DOHH2 (cell line): ENCODE measurements at regions not wholly inside any gene's neighbourhood (a gene's known extent, or its start where the extent isn't known, plus 50 kb on each side); places are given as distances from the start of the nearest gene placed in this dataset.

Experiments
- H3F3A ChIP-seq: fragments of 200-600 bp; sonication (generic), shearing (Covaris generic); 2 replicates; pipeline ENCODE4 v1.6.0; 2016; ENCODE audit warnings: antibody characterized with exemption, mild to moderate bottlenecking; ENCODE audit not compliant: control insufficient read depth, insufficient read depth
- H3K27ac ChIP-seq: fragments of 200-600 bp; sonication (generic); 2 replicates; pipeline ENCODE4 v1.5.1; 2014; ENCODE audit warnings: low read depth, mild to moderate bottlenecking, low read length, moderate library complexity
- H3K27me3 ChIP-seq: fragments of 200-600 bp; sonication (generic); 2 replicates; pipeline ENCODE4 v1.6.1; 2014; ENCODE audit warnings: mild to moderate bottlenecking, low read length, mixed read lengths; ENCODE audit not compliant: control insufficient read depth
- H3K36me3 ChIP-seq: fragments of 200-600 bp; sonication (generic); 2 replicates; pipeline ENCODE4 v1.6.1; 2014; ENCODE audit warnings: mild to moderate bottlenecking, low read length, moderate library complexity, mixed read lengths; ENCODE audit not compliant: control insufficient read depth
- H3K4me1 ChIP-seq: fragments of 200-600 bp; sonication (generic); 2 replicates; pipeline ENCODE4 v1.6.1; 2014; ENCODE audit warnings: mild to moderate bottlenecking, low read length, mixed read lengths; ENCODE audit not compliant: control insufficient read depth
- H3K4me2 ChIP-seq: fragments of 200-600 bp; sonication (generic); 2 replicates; pipeline ENCODE4 v1.6.0; 2014; ENCODE audit warnings: mild to moderate bottlenecking, low read length, moderate library complexity
- H3K4me3 ChIP-seq: fragments of 200-600 bp; sonication (generic); 2 replicates; pipeline ENCODE4 v1.5.1; 2014; ENCODE audit warnings: mild to moderate bottlenecking, low read length, mixed read lengths
- H3K79me2 ChIP-seq: fragments of 200-600 bp; sonication (generic); 2 replicates; pipeline ENCODE4 v1.6.1; 2014; ENCODE audit warnings: mild to moderate bottlenecking, low read length, mixed read lengths; ENCODE audit not compliant: control insufficient read depth
- H3K9me2 ChIP-seq: fragments of 200-600 bp; sonication (generic); replicated peaks from 2 replicates; pipeline ENCODE4 v1.6.1; 2014; ENCODE audit warnings: mild to moderate bottlenecking, low read length, mixed read lengths; ENCODE audit not compliant: control insufficient read depth
- H3K9me3 ChIP-seq: fragments of 200-600 bp; sonication (generic); 2 replicates; pipeline ENCODE4 v1.6.1; 2014; ENCODE audit warnings: antibody characterized with exemption, low read length, mixed read lengths; ENCODE audit not compliant: control insufficient read depth, insufficient read depth
- H4K20me1 ChIP-seq: fragments of 200-600 bp; sonication (generic); 2 replicates; pipeline ENCODE4 v1.6.0; 2014; ENCODE audit warnings: low read depth, mild to moderate bottlenecking, antibody characterized with exemption, low read length, moderate library complexity; ENCODE audit not compliant: control insufficient read depth, insufficient read depth
- EZH2phosphoT487 ChIP-seq: fragments of 200-600 bp; sonication (generic); IDR thresholded peaks from 2 replicates; pipeline ENCODE4 v1.6.1; 2017; ENCODE audit warnings: borderline replicate concordance, mild to moderate bottlenecking, antibody characterized with exemption, low read length, moderate library complexity, mixed read lengths
- TF ChIP-seq, protein P1 (sequence below): fragments of 200-600 bp; sonication (generic); IDR thresholded peaks from one replicate; pipeline ENCODE4 v1.5.1; 2014; ENCODE audit warnings: antibody characterized with exemption, mild to moderate bottlenecking, low read depth, low read length; ENCODE audit not compliant: poor library complexity, severe bottlenecking

DNA sequence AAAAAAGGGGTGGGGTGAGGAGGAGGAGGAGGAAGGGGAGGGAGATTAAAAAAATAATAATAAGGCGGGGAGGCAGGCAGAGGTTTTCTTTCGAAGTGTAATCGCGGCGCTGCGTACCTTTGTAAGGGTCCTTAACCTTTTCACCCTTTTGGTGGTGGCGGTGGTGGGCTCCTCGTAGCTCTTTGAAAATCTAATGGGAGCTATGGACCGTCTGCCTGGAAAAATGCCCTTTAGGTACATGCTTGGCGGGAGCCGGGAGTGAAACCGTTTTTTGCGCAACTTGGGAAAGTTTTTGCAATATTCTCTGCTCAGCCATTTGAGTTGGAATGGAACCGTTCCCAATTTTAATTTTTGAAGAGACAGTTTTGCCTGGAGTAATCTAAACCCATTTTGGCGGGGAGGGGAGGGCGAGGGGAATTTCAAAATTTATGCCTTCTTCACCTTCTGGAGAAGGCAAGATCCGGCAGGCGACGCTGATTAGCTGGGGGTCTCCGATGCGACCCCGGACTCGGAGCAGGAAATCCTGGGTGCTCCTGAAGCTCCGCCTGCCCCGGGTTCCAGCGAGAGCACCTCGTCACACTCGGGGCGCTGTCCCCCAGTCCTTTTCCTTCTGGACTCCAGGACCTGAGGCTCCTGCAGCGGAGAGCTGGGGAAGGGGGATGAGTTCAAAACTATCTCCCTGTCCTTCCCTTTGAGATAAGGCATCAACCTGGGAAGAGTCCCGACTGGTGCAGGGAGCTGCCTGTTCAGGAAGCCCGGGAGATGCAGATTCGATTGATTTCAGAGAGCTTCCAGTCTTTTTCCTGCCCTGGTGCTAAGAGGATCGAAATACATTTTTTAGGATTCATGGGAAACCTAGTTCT is 74.6 kb upstream of the TBX5 start:
- Histone ChIP-seq H3F3A (no peaks in the 10 kb centered on the region), H3K79me2 (no peaks in the 10 kb centered on the region), H3K27me3 (peaks cover 2% of the 10 kb centered on the region; the same call in 1 of the 2 replicates), H3K4me2 (no peak overlapping the region), H3K27ac (no peak overlapping the region), H4K20me1 (no peaks in the 10 kb centered on the region), H3K4me3 (no peak overlapping the region), H3K4me1 (no peaks in the 10 kb centered on the region), H3K36me3 (no peaks in the 10 kb centered on the region), H3K9me2 (no peaks in the 10 kb centered on the region), H3K9me3 (no peaks in the 10 kb centered on the region)
- TF ChIP-seq, protein P1, sequence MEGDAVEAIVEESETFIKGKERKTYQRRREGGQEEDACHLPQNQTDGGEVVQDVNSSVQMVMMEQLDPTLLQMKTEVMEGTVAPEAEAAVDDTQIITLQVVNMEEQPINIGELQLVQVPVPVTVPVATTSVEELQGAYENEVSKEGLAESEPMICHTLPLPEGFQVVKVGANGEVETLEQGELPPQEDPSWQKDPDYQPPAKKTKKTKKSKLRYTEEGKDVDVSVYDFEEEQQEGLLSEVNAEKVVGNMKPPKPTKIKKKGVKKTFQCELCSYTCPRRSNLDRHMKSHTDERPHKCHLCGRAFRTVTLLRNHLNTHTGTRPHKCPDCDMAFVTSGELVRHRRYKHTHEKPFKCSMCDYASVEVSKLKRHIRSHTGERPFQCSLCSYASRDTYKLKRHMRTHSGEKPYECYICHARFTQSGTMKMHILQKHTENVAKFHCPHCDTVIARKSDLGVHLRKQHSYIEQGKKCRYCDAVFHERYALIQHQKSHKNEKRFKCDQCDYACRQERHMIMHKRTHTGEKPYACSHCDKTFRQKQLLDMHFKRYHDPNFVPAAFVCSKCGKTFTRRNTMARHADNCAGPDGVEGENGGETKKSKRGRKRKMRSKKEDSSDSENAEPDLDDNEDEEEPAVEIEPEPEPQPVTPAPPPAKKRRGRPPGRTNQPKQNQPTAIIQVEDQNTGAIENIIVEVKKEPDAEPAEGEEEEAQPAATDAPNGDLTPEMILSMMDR: no peak
- TF ChIP-seq EZH2phosphoT487: no peak

DNA sequence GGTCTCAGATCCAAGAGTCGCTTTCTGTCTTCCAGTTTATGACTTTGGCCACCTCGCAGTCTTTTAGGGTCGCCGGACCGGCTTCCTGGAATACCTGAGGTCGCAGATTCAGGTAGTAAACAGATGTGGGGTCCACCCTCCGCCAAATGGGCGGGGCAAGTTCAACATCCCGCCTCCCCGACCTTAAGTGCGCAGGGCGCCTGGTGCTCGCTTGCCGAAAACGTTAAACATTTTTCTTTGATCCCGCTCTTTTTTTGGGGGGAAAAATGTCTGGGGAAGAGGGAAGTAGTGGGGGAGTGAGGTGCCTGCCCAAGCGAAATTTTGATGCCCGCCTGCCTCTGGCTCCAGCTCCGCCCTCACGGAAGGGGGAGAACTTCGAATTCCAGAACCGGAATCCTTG is 73.9 kb upstream of the TBX5 start:
- Histone ChIP-seq H3K9me3 (no peaks in the 10 kb centered on the region), H3K4me2 (no peak overlapping the region), H3K36me3 (no peaks in the 10 kb centered on the region), H3F3A (no peaks in the 10 kb centered on the region), H3K4me1 (no peaks in the 10 kb centered on the region), H3K27ac (no peak overlapping the region), H3K79me2 (no peaks in the 10 kb centered on the region), H3K9me2 (no peaks in the 10 kb centered on the region), H3K27me3 (peaks cover 2% of the 10 kb centered on the region; the same call in 1 of the 2 replicates), H4K20me1 (no peaks in the 10 kb centered on the region), H3K4me3 (no peak overlapping the region)
- TF ChIP-seq, protein P1: no peak
- TF ChIP-seq EZH2phosphoT487: no peak

DNA sequence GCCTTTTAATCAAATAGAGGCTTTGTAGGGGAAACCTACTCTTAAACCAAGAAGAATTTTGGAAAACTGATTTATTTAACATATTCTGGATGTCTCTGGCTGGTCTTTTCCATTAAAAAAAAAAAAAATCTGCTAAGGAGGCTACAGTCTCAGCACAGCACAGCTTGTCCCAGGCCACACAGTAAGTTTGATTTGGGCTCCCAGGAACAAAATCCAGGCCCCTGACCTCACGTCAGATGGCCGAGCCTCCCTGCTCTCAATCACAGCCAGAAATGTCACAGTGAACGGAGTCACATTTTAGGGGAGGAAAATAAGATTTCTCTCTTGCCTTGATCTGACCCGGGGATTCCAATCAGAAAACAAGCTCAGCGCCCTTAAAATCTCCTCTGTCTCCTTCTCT is 72.9 kb upstream of the TBX5 start:
- Histone ChIP-seq H3F3A (no peaks in the 10 kb centered on the region), H4K20me1 (no peaks in the 10 kb centered on the region), H3K9me3 (no peaks in the 10 kb centered on the region), H3K4me3 (no peak overlapping the region), H3K27ac (no peak overlapping the region), H3K4me1 (no peaks in the 10 kb centered on the region), H3K9me2 (no peaks in the 10 kb centered on the region), H3K79me2 (no peaks in the 10 kb centered on the region), H3K4me2 (no peak overlapping the region), H3K36me3 (no peaks in the 10 kb centered on the region), H3K27me3 (peaks cover 2% of the 10 kb centered on the region; the same call in 1 of the 2 replicates)
- TF ChIP-seq, protein P1: no peak
- no peak for TF ChIP-seq EZH2phosphoT487
